Spleen (tissue), 11 donors: ENCODE measurements at regions not wholly inside any gene's neighbourhood (a gene's known extent, or its start where the extent isn't known, plus 50 kb on each side); places are given as distances from the start of the nearest gene placed in this dataset.

ENCODE experiments used
- DNase-seq: peaks from one replicate; pipeline ENCODE4 v3.0.0-alpha.2; 2020
- H3K27ac ChIP-seq, 8 donors: fragments of 200-600 bp; sonication (generic) in 7 of 8; 1 replicate in 4 of 8; 2 replicates in 4 of 8; pipeline versions ENCODE4 v1.5.0 to v1.8.0; 2016 to 2021; ENCODE audit warnings: inconsistent platforms in 4 of 8, mild to moderate bottlenecking in 4 of 8, moderate library complexity in 1 of 8
- H3K27me3 ChIP-seq, 7 donors: fragments of 200-600 bp; sonication (generic) in 6 of 7; replicated peaks in 1 of 7; 1 replicate in 4 of 7; 2 replicates in 3 of 7; pipeline versions ENCODE4 v1.5.0 to v1.8.0; 2016 to 2021; ENCODE audit warnings: inconsistent platforms in 3 of 7, mild to moderate bottlenecking in 1 of 7
- H3K36me3 ChIP-seq, 6 donors: fragments of 200-600 bp; sonication (generic) in 5 of 6; 1 replicate in 4 of 6; 2 replicates in 2 of 6; pipeline versions ENCODE4 v1.5.0 to v1.8.0; 2016 to 2021; ENCODE audit warnings: inconsistent platforms in 2 of 6
- H3K4me1 ChIP-seq, 6 donors: fragments of 200-600 bp; sonication (generic) in 5 of 6; 1 replicate in 3 of 6; 2 replicates in 3 of 6; pipeline versions ENCODE4 v1.5.0 to v1.8.0; 2016 to 2021; ENCODE audit warnings: inconsistent platforms in 3 of 6
- H3K4me3 ChIP-seq, 8 donors: fragments of 200-600 bp; sonication (generic) in 7 of 8; 1 replicate in 4 of 8; 2 replicates in 4 of 8; pipeline versions ENCODE4 v1.5.0 to v1.8.0; 2016 to 2021; ENCODE audit warnings: inconsistent platforms in 4 of 8, mild to moderate bottlenecking in 4 of 8, moderate library complexity in 2 of 8
- H3K9me3 ChIP-seq, 8 donors: fragments of 200-600 bp; sonication (generic) in 7 of 8; 1 replicate in 4 of 8; 2 replicates in 4 of 8; pipeline versions ENCODE4 v1.5.0 to v1.8.0; 2016 to 2021; ENCODE audit warnings: inconsistent platforms in 4 of 8
- POLR2A ChIP-seq, 3 donors: fragments of 450-650 bp; IDR thresholded peaks; one replicate each; pipeline ENCODE4 v1.5.1; 2017; ENCODE audit warnings: antibody characterized with exemption in 3 of 3, mild to moderate bottlenecking in 1 of 3
- POLR2AphosphoS5 ChIP-seq, 3 donors: sonication (generic); formaldehyde crosslinking; IDR thresholded peaks; one replicate each; pipeline ENCODE4 v1.5.1; 2017; ENCODE audit warnings: antibody characterized with exemption in 3 of 3
- WGBS, 5 donors: extraction: QIAGEN DNeasy Blood & Tissue Kit in 3 of 5; methylation state at CpG; one replicate each; pipeline versions ENCODE4 v1.1.5 to v1.1.7; 2013 to 2018; 5-methylcytosine and 5-hydroxymethylcytosine counted together
- intact Hi-C: fragments of 100-400 bp; cut with DNase I; formaldehyde crosslinking; loops from one replicate; pipeline ENCODE4 v1.15.0; 2023; ENCODE audit warnings: low total_unique reads
- TF ChIP-seq, protein P1 (sequence below), 11 experiments: fragments of 200-600 bp in 7 of 11; fragments of 450-650 bp in 4 of 11; sonication (generic) in 4 of 11; IDR thresholded peaks in 8 of 11; conservative IDR thresholded peaks in 3 of 11; 1 replicate in 7 of 11; 2 replicates in 4 of 11; pipeline versions ENCODE4 v1.4.0 to v1.8.0; 2016 to 2021; ENCODE audit warnings: antibody characterized with exemption in 11 of 11, inconsistent platforms in 4 of 11, mild to moderate bottlenecking in 1 of 11
- donor health status: healthy with polysubstance abuse.
- donor health status: DM: no; HTN: no; CAD: no; lungs with moderate emphysema.
- donor health status: DM: no; HTN: no; CAD: no.
- donor health status: Bipolar disorder and iron deficiency.
- donor health status: healthy.
- donor health status: DM: no; HTN: no; CAD: no.
- donor health status: DM: yes; HTN: yes; CAD: no.

DNA sequence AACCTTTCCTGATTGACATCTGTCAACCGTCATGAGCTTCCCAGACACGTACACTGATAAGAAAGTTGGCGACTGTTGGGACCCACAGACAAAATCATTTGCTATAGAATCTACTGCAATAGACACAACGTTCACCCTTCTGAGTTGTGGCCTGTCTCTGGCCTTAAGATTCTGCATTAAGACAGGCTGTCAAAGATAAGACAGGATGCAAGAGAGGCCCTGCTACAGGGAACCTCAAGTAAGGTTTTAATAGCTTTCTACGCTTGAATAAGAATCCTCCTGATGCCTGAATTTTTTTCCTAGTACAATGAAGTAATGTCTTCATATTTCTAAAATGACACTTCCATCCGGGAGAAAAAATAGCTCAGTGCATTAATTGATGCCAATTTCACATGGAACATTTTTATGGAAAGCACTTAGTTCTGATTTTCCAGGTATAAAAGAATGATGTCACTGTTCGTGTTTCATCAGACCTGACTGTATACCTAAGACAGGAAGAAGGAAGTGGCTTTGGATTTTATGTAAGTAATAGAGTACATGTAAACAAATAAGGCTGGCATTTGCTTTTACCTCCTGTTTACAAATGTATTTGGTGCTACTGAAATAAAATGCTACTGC, 275.2 kb upstream of the GPC6 start:
- H3K27me3 ChIP-seq: no peaks in the 10 kb centered on the region
- H3K4me1 ChIP-seq: no peaks in the 10 kb centered on the region
- intact Hi-C loops: no loop called here
- H3K4me3 ChIP-seq: no peak overlapping the region
- 70 to 83% (median 75%) methylated on average over 7 of the region's 7 CpGs for WGBS, 5 donors
- H3K27ac ChIP-seq: no peak overlapping the region
- no peaks in the 10 kb centered on the region for H3K36me3 ChIP-seq
- TF ChIP-seq POLR2A (IDR thresholded peaks at IDR 0.05) (no peak), POLR2AphosphoS5 (IDR thresholded peaks at IDR 0.05) (no peak)
- TF ChIP-seq, protein P1, sequence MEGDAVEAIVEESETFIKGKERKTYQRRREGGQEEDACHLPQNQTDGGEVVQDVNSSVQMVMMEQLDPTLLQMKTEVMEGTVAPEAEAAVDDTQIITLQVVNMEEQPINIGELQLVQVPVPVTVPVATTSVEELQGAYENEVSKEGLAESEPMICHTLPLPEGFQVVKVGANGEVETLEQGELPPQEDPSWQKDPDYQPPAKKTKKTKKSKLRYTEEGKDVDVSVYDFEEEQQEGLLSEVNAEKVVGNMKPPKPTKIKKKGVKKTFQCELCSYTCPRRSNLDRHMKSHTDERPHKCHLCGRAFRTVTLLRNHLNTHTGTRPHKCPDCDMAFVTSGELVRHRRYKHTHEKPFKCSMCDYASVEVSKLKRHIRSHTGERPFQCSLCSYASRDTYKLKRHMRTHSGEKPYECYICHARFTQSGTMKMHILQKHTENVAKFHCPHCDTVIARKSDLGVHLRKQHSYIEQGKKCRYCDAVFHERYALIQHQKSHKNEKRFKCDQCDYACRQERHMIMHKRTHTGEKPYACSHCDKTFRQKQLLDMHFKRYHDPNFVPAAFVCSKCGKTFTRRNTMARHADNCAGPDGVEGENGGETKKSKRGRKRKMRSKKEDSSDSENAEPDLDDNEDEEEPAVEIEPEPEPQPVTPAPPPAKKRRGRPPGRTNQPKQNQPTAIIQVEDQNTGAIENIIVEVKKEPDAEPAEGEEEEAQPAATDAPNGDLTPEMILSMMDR (IDR thresholded peaks at IDR 0.05 in 8 of 11, conservative IDR thresholded peaks at IDR 0.05 in 3 of 11): no peak
- no peak for DNase-seq
- no peaks in the 10 kb centered on the region for H3K9me3 ChIP-seq

DNA sequence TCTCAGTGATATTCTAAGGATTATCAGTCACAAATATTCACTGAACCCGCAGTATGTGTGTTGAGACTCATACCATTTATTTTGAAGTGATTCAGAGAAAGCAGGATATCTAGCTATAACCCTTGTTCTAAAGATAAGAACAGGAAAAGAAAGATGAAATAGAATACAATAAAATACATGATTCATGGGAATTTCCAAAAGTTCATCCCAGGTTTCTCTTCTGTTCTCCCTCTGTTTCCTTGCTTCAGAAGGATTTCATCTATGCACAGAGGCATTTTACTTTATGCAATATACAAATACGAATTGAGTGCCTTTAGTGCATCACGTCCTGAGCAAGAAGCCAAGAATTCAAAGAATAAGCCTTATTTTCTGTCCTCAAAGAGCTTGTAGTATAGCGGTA, 274.4 kb upstream of the GPC6 start:
- Histone ChIP-seq H3K4me3 (no peak overlapping the region), H3K27ac (no peak overlapping the region), H3K4me1 (no peaks in the 10 kb centered on the region), H3K9me3 (no peaks in the 10 kb centered on the region), H3K27me3 (no peaks in the 10 kb centered on the region), H3K36me3 (no peaks in the 10 kb centered on the region)
- TF ChIP-seq POLR2AphosphoS5 (IDR thresholded peaks at IDR 0.05) (no peak), POLR2A (IDR thresholded peaks at IDR 0.05) (no peak)
- TF ChIP-seq, protein P1 (IDR thresholded peaks at IDR 0.05 in 8 of 11, conservative IDR thresholded peaks at IDR 0.05 in 3 of 11): no peak
- intact Hi-C loops: no loop called here
- no peak for DNase-seq
- 61 to 76% (median 67%) methylated on average over 4 of the region's 4 CpGs for WGBS, 5 donors

DNA sequence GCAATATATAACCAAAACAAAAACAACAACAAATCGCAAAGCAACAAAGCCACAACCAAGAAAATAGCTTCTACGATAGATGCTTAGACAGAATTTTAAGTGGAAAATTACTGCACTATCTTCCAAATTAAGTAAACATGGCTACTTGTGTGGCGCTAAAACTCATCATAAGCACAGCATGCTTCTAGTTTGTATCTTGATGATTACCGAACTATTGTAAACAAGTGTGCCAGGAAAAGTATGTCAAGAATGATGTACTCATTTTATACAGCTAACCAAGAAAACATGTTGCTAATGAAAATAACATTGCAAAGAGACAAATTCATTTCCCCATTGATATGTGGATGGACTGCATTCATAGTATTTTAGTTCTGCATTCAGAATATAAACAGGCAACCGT, 271.9 kb upstream of the GPC6 start:
- intact Hi-C loops: no loop called here
- Histone ChIP-seq H3K4me1 (no peaks in the 10 kb centered on the region), H3K4me3 (no peak overlapping the region), H3K9me3 (peaks cover 0 to 18% (median 2%) of the 10 kb centered on the region in 8 donors), H3K27ac (no peak overlapping the region), H3K36me3 (no peaks in the 10 kb centered on the region), H3K27me3 (no peaks in the 10 kb centered on the region)
- no peak for DNase-seq
- WGBS, 5 donors: 73 to 91% (median 88%) methylated on average over 5 of the region's 5 CpGs
- TF ChIP-seq POLR2A (IDR thresholded peaks at IDR 0.05): no peak
- TF ChIP-seq POLR2AphosphoS5 (IDR thresholded peaks at IDR 0.05): no peak
- TF ChIP-seq, protein P1 (IDR thresholded peaks at IDR 0.05 in 8 of 11, conservative IDR thresholded peaks at IDR 0.05 in 3 of 11): no peak

GRCh38 chr13:92959790-92960189, 266.8 kb upstream of the GPC6 start:
- peaks cover 0 to 51% (median 16%) of the 10 kb centered on the region in 8 donors for H3K9me3 ChIP-seq
- WGBS, 5 donors: 83 to 94% (median 89%) methylated on average over 8 of the region's 8 CpGs
- no peaks in the 10 kb centered on the region for H3K27me3 ChIP-seq
- no peak overlapping the region for H3K27ac ChIP-seq
- H3K36me3 ChIP-seq: no peaks in the 10 kb centered on the region
- no peaks in the 10 kb centered on the region for H3K4me1 ChIP-seq
- no peak overlapping the region for H3K4me3 ChIP-seq
- DNase-seq: no peak
- intact Hi-C loops: no loop called here
- TF ChIP-seq POLR2A (IDR thresholded peaks at IDR 0.05) (no peak), POLR2AphosphoS5 (IDR thresholded peaks at IDR 0.05) (no peak)
- TF ChIP-seq, protein P1 (IDR thresholded peaks at IDR 0.05 in 8 of 11, conservative IDR thresholded peaks at IDR 0.05 in 3 of 11): no peak
